ENCODE measurements at regions not wholly inside any gene's neighbourhood (a gene's known extent, or its start where the extent isn't known, plus 50 kb on each side); places are given as distances from the start of the nearest gene placed in this dataset.

- no peak for TF ChIP-seq CTCF (conservative IDR thresholded peaks at IDR 0.05; ENCODE audit: low read depth, low read length)
- TF ChIP-seq POLR2A (IDR thresholded peaks at IDR 0.05; ENCODE audit: low read depth, low read length), result no peak
- TF ChIP-seq FOS (IDR thresholded peaks at IDR 0.05; ENCODE audit: low read depth, low read length), result no peak
- TF ChIP-seq RCOR1 (IDR thresholded peaks at IDR 0.05; ENCODE audit: insufficient replicate concordance, low read length), result no peak
- TF ChIP-seq USF2 (IDR thresholded peaks at IDR 0.05; ENCODE audit: low read depth, low read length), result no peak
- no peak for TF ChIP-seq BHLHE40 (IDR thresholded peaks at IDR 0.05; ENCODE audit: low read depth, low read length)
- TF ChIP-seq RAD21 (IDR thresholded peaks at IDR 0.05; ENCODE audit: low read length), result no peak
Observed at GRCh38 chr3:139280027-139280671, 63.7 kb upstream of the MRPS22 start.

All from IMR-90 (cell line).